ENCODE measurements at regions not wholly inside any gene's neighbourhood (a gene's known extent, or its start where the extent isn't known, plus 50 kb on each side); places are given as distances from the start of the nearest gene placed in this dataset.

DNA sequence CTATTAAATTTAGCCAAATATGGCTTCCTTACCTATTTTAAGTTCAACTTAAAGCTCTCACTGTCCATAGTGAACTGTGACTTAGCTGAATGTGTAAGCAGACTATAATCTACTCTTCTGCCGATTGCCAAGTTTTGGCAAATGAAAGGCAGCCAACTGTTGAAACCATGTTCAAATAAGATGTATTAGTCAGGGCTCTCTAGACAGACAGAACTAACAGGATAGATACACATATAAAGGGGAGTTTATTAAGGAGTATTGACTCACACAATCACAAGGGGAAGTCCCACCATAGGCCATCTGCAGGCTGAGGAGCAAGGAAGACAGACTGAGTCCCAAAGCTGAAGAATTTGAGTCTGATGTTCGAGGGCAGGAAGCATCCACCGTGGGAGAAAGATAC lies 837.7 kb upstream of the AUTS2 start:
- Histone ChIP-seq H3K4me3 (ENCODE audit: insufficient read depth in 1 of 2, low read depth in 1 of 2, low read length in 2 of 2) (no peak overlapping the region), H3K4me2 (ENCODE audit: low read length, poor library complexity, severe bottlenecking) (no peak overlapping the region), H3K14ac (ENCODE audit: low read length in 2 of 2) (no peak overlapping the region), H3K9me3 (ENCODE audit: control insufficient read depth, low read length) (peaks cover 12% of the 10 kb centered on the region), H2BK120ac (ENCODE audit: low read depth, low read length) (no peak overlapping the region), H3K27me3 (ENCODE audit: control insufficient read depth in 1 of 2, insufficient read depth in 1 of 2, low read length in 2 of 2) (peaks cover 0 to 5% of the 10 kb centered on the region in 2 experiments), H2BK15ac (ENCODE audit: low read depth, poor library complexity, severe bottlenecking) (no peak overlapping the region), H3K27ac (ENCODE audit: low read length, poor library complexity, severe bottlenecking) (no peak overlapping the region), H3K4ac (ENCODE audit: low read depth in 1 of 2, low read length in 2 of 2) (no peak overlapping the region), H2AK5ac (ENCODE audit: low read length, severe bottlenecking) (no peak overlapping the region), H3K9ac (ENCODE audit: low read length) (no peak overlapping the region), H3K18ac (ENCODE audit: low read depth in 1 of 2, low read length in 2 of 2) (no peak overlapping the region), H2AFZ (ENCODE audit: low read depth, low read length) (no peak overlapping the region), H2BK12ac (ENCODE audit: low read length in 2 of 2) (no peak overlapping the region), H3K36me3 (ENCODE audit: control insufficient read depth in 1 of 2, insufficient read depth in 2 of 2, low read depth in 1 of 2, low read length in 2 of 2) (no peaks in the 10 kb centered on the region), H4K8ac (ENCODE audit: low read length) (no peak overlapping the region), H3K79me1 (replicated peaks; ENCODE audit: low read length, poor library complexity, severe bottlenecking) (no peaks in the 10 kb centered on the region), H3K23ac (ENCODE audit: low read length in 2 of 2) (no peak overlapping the region), H4K91ac (ENCODE audit: low read length) (no peak overlapping the region), H2BK5ac (ENCODE audit: low read depth, low read length, poor library complexity, severe bottlenecking) (no peak overlapping the region), H3K4me1 (ENCODE audit: control insufficient read depth, insufficient read depth, low read depth, low read length) (no peaks in the 10 kb centered on the region)
- WGBS: 83% methylated on average over 3 of the region's 3 CpGs
- DNase-seq: no peak

DNA sequence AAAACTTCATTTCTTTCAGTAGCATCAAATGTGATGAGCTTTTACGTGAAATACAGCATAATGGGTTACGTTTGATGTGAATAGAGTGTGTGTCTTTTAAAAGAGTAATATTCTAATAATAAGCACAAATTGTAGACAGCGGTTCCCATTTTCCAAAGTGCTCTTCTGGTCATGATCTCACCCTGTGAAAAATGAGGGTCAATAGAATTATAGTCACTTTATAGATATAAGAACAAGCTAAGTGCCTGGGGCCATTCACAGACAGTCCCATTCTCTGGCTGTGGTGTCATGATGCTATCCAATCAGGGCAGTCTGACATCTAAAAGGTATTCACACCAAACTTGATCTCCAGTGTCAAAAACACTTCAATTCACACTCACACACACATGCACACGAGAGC lies 830.8 kb upstream of the AUTS2 start:
- no peaks in the 10 kb centered on the region for H3K36me3 ChIP-seq (ENCODE audit: control insufficient read depth in 1 of 2, insufficient read depth in 2 of 2, low read depth in 1 of 2, low read length in 2 of 2)
- no peak overlapping the region for H4K8ac ChIP-seq (ENCODE audit: low read length)
- 72% methylated on average over 2 of the region's 4 CpGs for WGBS
- H3K9ac ChIP-seq (ENCODE audit: low read length): no peak overlapping the region
- no peak for DNase-seq
- no peak overlapping the region for H3K18ac ChIP-seq (ENCODE audit: low read depth in 1 of 2, low read length in 2 of 2)
- no peak overlapping the region for H3K4me2 ChIP-seq (ENCODE audit: low read length, poor library complexity, severe bottlenecking)
- no peak overlapping the region for H4K91ac ChIP-seq (ENCODE audit: low read length)
- H2BK15ac ChIP-seq (ENCODE audit: low read depth, poor library complexity, severe bottlenecking): no peak overlapping the region
- H3K14ac ChIP-seq (ENCODE audit: low read length in 2 of 2): no peak overlapping the region
- H3K27me3 ChIP-seq (ENCODE audit: control insufficient read depth in 1 of 2, insufficient read depth in 1 of 2, low read length in 2 of 2): no peaks in the 10 kb centered on the region
- no peak overlapping the region for H3K4me3 ChIP-seq (ENCODE audit: insufficient read depth in 1 of 2, low read depth in 1 of 2, low read length in 2 of 2)
- H2AFZ ChIP-seq (ENCODE audit: low read depth, low read length): no peak overlapping the region
- H3K4ac ChIP-seq (ENCODE audit: low read depth in 1 of 2, low read length in 2 of 2): no peak overlapping the region
- H3K27ac ChIP-seq (ENCODE audit: low read length, poor library complexity, severe bottlenecking): no peak overlapping the region
- H2BK5ac ChIP-seq (ENCODE audit: low read depth, low read length, poor library complexity, severe bottlenecking): no peak overlapping the region
- no peaks in the 10 kb centered on the region for H3K79me1 ChIP-seq (replicated peaks; ENCODE audit: low read length, poor library complexity, severe bottlenecking)
- no peak overlapping the region for H2BK12ac ChIP-seq (ENCODE audit: low read length in 2 of 2)
- H2AK5ac ChIP-seq (ENCODE audit: low read length, severe bottlenecking): no peak overlapping the region
- H3K4me1 ChIP-seq (ENCODE audit: control insufficient read depth, insufficient read depth, low read depth, low read length): peaks cover 2% of the 10 kb centered on the region
- H3K23ac ChIP-seq (ENCODE audit: low read length in 2 of 2): no peak overlapping the region
- peaks cover 6% of the 10 kb centered on the region for H3K9me3 ChIP-seq (ENCODE audit: control insufficient read depth, low read length)
- H2BK120ac ChIP-seq (ENCODE audit: low read depth, low read length): no peak overlapping the region

GRCh38 chr7:68770649-68771048 lies 827.6 kb upstream of the AUTS2 start:
- Histone ChIP-seq H3K4me1 (ENCODE audit: control insufficient read depth, insufficient read depth, low read depth, low read length) (peaks cover 2% of the 10 kb centered on the region), H2AFZ (ENCODE audit: low read depth, low read length) (no peak overlapping the region), H3K9me3 (ENCODE audit: control insufficient read depth, low read length) (no peaks in the 10 kb centered on the region), H3K23ac (ENCODE audit: low read length in 2 of 2) (no peak overlapping the region), H3K27me3 (ENCODE audit: control insufficient read depth in 1 of 2, insufficient read depth in 1 of 2, low read length in 2 of 2) (no peaks in the 10 kb centered on the region), H2BK15ac (ENCODE audit: low read depth, poor library complexity, severe bottlenecking) (no peak overlapping the region), H4K8ac (ENCODE audit: low read length) (no peak overlapping the region), H4K91ac (ENCODE audit: low read length) (no peak overlapping the region), H3K4me3 (ENCODE audit: insufficient read depth in 1 of 2, low read depth in 1 of 2, low read length in 2 of 2) (no peak overlapping the region), H2BK120ac (ENCODE audit: low read depth, low read length) (no peak overlapping the region), H3K14ac (ENCODE audit: low read length in 2 of 2) (no peak overlapping the region), H3K18ac (ENCODE audit: low read depth in 1 of 2, low read length in 2 of 2) (no peak overlapping the region), H3K4ac (ENCODE audit: low read depth in 1 of 2, low read length in 2 of 2) (no peak overlapping the region), H3K9ac (ENCODE audit: low read length) (no peak overlapping the region), H3K36me3 (ENCODE audit: control insufficient read depth in 1 of 2, insufficient read depth in 2 of 2, low read depth in 1 of 2, low read length in 2 of 2) (no peaks in the 10 kb centered on the region), H2BK5ac (ENCODE audit: low read depth, low read length, poor library complexity, severe bottlenecking) (no peak overlapping the region), H3K4me2 (ENCODE audit: low read length, poor library complexity, severe bottlenecking) (no peak overlapping the region), H2BK12ac (ENCODE audit: low read length in 2 of 2) (no peak overlapping the region), H2AK5ac (ENCODE audit: low read length, severe bottlenecking) (no peak overlapping the region), H3K79me1 (replicated peaks; ENCODE audit: low read length, poor library complexity, severe bottlenecking) (no peaks in the 10 kb centered on the region), H3K27ac (ENCODE audit: low read length, poor library complexity, severe bottlenecking) (no peak overlapping the region)
- WGBS: 18% methylated on average over 6 of the region's 6 CpGs
- no peak for DNase-seq

DNA sequence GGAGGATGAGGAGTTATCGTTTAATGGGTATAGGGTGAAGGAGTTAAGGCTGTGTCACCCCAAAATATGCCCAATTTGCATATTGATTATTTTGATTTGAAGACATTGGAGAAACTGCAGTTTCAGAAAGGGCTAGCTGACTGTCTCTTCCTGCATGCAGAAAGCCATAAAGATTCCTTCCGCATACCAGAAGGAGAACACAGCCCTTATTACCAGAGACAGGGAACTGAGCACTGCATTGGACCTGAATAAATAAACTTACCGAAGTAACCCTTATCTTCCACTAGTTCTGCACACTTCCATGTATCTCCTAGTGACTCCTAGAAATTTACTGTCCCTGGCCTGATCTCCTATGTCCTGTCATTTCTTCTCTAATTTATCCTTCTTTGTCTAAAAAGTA lies 821.9 kb upstream of the AUTS2 start:
- Histone ChIP-seq H3K23ac (ENCODE audit: low read length in 2 of 2) (no peak overlapping the region), H3K4me1 (ENCODE audit: control insufficient read depth, insufficient read depth, low read depth, low read length) (no peaks in the 10 kb centered on the region), H3K36me3 (ENCODE audit: control insufficient read depth in 1 of 2, insufficient read depth in 2 of 2, low read depth in 1 of 2, low read length in 2 of 2) (no peaks in the 10 kb centered on the region), H3K79me1 (replicated peaks; ENCODE audit: low read length, poor library complexity, severe bottlenecking) (no peaks in the 10 kb centered on the region), H2BK120ac (ENCODE audit: low read depth, low read length) (no peak overlapping the region), H2BK5ac (ENCODE audit: low read depth, low read length, poor library complexity, severe bottlenecking) (no peak overlapping the region), H3K9ac (ENCODE audit: low read length) (no peak overlapping the region), H2AK5ac (ENCODE audit: low read length, severe bottlenecking) (no peak overlapping the region), H3K9me3 (ENCODE audit: control insufficient read depth, low read length) (no peaks in the 10 kb centered on the region), H2BK15ac (ENCODE audit: low read depth, poor library complexity, severe bottlenecking) (no peak overlapping the region), H2AFZ (ENCODE audit: low read depth, low read length) (no peak overlapping the region), H3K27ac (ENCODE audit: low read length, poor library complexity, severe bottlenecking) (no peak overlapping the region), H3K4me3 (ENCODE audit: insufficient read depth in 1 of 2, low read depth in 1 of 2, low read length in 2 of 2) (no peak overlapping the region), H4K91ac (ENCODE audit: low read length) (no peak overlapping the region), H3K4me2 (ENCODE audit: low read length, poor library complexity, severe bottlenecking) (no peak overlapping the region), H4K8ac (ENCODE audit: low read length) (no peak overlapping the region), H3K27me3 (ENCODE audit: control insufficient read depth in 1 of 2, insufficient read depth in 1 of 2, low read length in 2 of 2) (no peaks in the 10 kb centered on the region), H3K18ac (ENCODE audit: low read depth in 1 of 2, low read length in 2 of 2) (no peak overlapping the region), H3K14ac (ENCODE audit: low read length in 2 of 2) (no peak overlapping the region), H3K4ac (ENCODE audit: low read depth in 1 of 2, low read length in 2 of 2) (no peak overlapping the region), H2BK12ac (ENCODE audit: low read length in 2 of 2) (no peak overlapping the region)
- 35% methylated on average over 3 of the region's 3 CpGs for WGBS
- DNase-seq: no peak
